HCT116 (cell line): ENCODE measurements at regions not wholly inside any gene's neighbourhood (a gene's known extent, or its start where the extent isn't known, plus 50 kb on each side); places are given as distances from the start of the nearest gene placed in this dataset.

Source experiments
- ATAC-seq: fragments of 200-7000 bp; cut with Tn5 transposase; 2 replicates; pipeline ENCODE4 v1.9.1; 2020; ENCODE audit warnings: mild to moderate bottlenecking, moderate library complexity
- BruUV-seq: library from RNA; stranded (reverse); fragments of 400-500 nt; replicated peaks from 2 replicates; lab custom pipeline; 2021; lab: Mats Ljungman, UMichigan
- CTCF ChIA-PET: fragments of 300-600 bp; sonication (Branson Sonifier 250); formaldehyde crosslinking; loops from one replicate; lab custom pipeline; 2021; ENCODE audit warnings: antibody characterized with exemption; lab: Charles Lee
- POLR2A ChIA-PET: fragments of 300-600, 350-600 bp; sonication (Branson Sonifier 250); formaldehyde crosslinking; loops from one replicate; lab custom pipeline; 2021; ENCODE audit warnings: antibody characterized with exemption; lab: Charles Lee
- RAD21 ChIA-PET, 2 experiments: fragments of 300-600 bp; sonication (Branson Sonifier 250); formaldehyde crosslinking; loops; one replicate each; lab custom pipeline; 2023; ENCODE audit warnings: low total read pairs in 2 of 2; ENCODE audit not compliant: uncharacterized antibody in 2 of 2, unreplicated experiment in 2 of 2, low non-redundant PET in 1 of 2; lab: Charles Lee
- DNase-seq: peaks from one replicate; pipeline ENCODE4 v3.0.0-alpha.2; 2010; ENCODE audit warnings: low read depth, low spot score
- H2AFZ ChIP-seq: fragments of 200-600 bp; shearing (Covaris generic), sonication (generic); 2 replicates; pipeline ENCODE4 v1.6.1; 2017; ENCODE audit warnings: low read depth, mixed run types, mixed read lengths, antibody characterized with exemption, low read length; ENCODE audit not compliant: poor library complexity, severe bottlenecking
- H3K27ac ChIP-seq: 2 replicates; pipeline ENCODE4 v1.5.1; 2012; ENCODE audit warnings: low read depth, low read length
- H3K27me3 ChIP-seq: fragments of 200-600 bp; sonication (generic); 2 replicates; pipeline ENCODE4 v1.6.1; 2016; ENCODE audit warnings: mixed run types, low read length, mixed read lengths; ENCODE audit not compliant: insufficient read depth
- H3K36me3 ChIP-seq, 2 experiments: fragments of 200-500 bp in 1 of 2; fragments of 200-600 bp in 1 of 2; sonication (Bioruptor generic) in 1 of 2; sonication (generic) in 1 of 2; 2 replicates each; pipeline versions ENCODE4 v1.5.1 to v1.6.1; 2014 to 2016; ENCODE audit warnings: low read length in 2 of 2, inconsistent platforms in 1 of 2, mixed read lengths in 1 of 2, mixed run types in 1 of 2; ENCODE audit not compliant: insufficient read depth in 2 of 2, control insufficient read depth in 1 of 2
- H3K4me1 ChIP-seq, 2 experiments: fragments of 200-600 bp in 1 of 2; sonication (generic) in 1 of 2; 2 replicates each; pipeline versions ENCODE4 v1.5.1 to v1.6.1; 2012 to 2017; ENCODE audit warnings: low read length in 2 of 2, inconsistent platforms in 1 of 2, mild to moderate bottlenecking in 1 of 2, mixed read lengths in 1 of 2, mixed run types in 1 of 2, moderate library complexity in 1 of 2; ENCODE audit not compliant: insufficient read depth in 2 of 2, control insufficient read depth in 1 of 2
- H3K4me2 ChIP-seq: fragments of 200-600 bp; sonication (generic); 2 replicates; pipeline ENCODE4 v1.6.1; 2017; ENCODE audit warnings: mixed run types, low read length, mixed read lengths
- H3K4me3 ChIP-seq, 2 experiments: fragments of 200-600 bp in 1 of 2; sonication (generic) in 1 of 2; replicated peaks in 1 of 2; 2 replicates each; pipeline ENCODE4 v1.5.1; 2011 to 2016; ENCODE audit warnings: low read length in 2 of 2, control low read depth in 1 of 2, low read depth in 1 of 2, mild to moderate bottlenecking in 1 of 2, mixed read lengths in 1 of 2, mixed run types in 1 of 2
- H3K79me2 ChIP-seq: fragments of 200-600 bp; sonication (generic); 2 replicates; pipeline ENCODE4 v1.6.1; 2017; ENCODE audit warnings: mild to moderate bottlenecking, mixed run types, low read length, moderate library complexity, mixed read lengths; ENCODE audit not compliant: insufficient read depth
- H3K9ac ChIP-seq: fragments of 200-600 bp; sonication (generic); 2 replicates; pipeline ENCODE4 v1.6.1; 2016; ENCODE audit warnings: low read length, mixed read lengths
- H3K9me2 ChIP-seq: fragments of 200-600 bp; sonication (generic), shearing (Covaris generic); 2 replicates; pipeline ENCODE4 v1.6.1; 2017; ENCODE audit warnings: mixed run types, mild to moderate bottlenecking, moderate library complexity; ENCODE audit not compliant: insufficient read depth
- H3K9me3 ChIP-seq, 2 experiments: fragments of 200-500 bp in 1 of 2; fragments of 200-600 bp in 1 of 2; sonication (Bioruptor generic) in 1 of 2; sonication (generic) in 1 of 2; 2 replicates each; pipeline ENCODE4 v1.6.1; 2014 to 2017; ENCODE audit warnings: low read length in 2 of 2, mixed read lengths in 2 of 2, inconsistent platforms in 1 of 2, low read depth in 1 of 2, mild to moderate bottlenecking in 1 of 2, mixed run types in 1 of 2, moderate library complexity in 1 of 2; ENCODE audit not compliant: control insufficient read depth in 1 of 2, insufficient read depth in 1 of 2
- H4K20me1 ChIP-seq: fragments of 200-600 bp; sonication (generic), shearing (Covaris generic); 2 replicates; pipeline ENCODE4 v1.6.1; 2017; ENCODE audit warnings: mixed run types, mild to moderate bottlenecking, moderate library complexity; ENCODE audit not compliant: insufficient read depth
- CEBPB ChIP-seq: IDR thresholded peaks from 2 replicates; pipeline ENCODE4 v1.6.1; 2012; ENCODE audit warnings: low read depth
- EGR1 ChIP-seq: IDR thresholded peaks from 2 replicates; pipeline ENCODE4 v1.6.1; 2012; ENCODE audit warnings: low read depth
- EZH2phosphoT487 ChIP-seq: fragments of 200-600 bp; IDR thresholded peaks from 2 replicates; pipeline ENCODE4 v1.6.1; 2018; ENCODE audit warnings: antibody characterized with exemption, borderline replicate concordance
- JUND ChIP-seq: IDR thresholded peaks from 2 replicates; pipeline ENCODE4 v1.6.1; 2012
- POLR2AphosphoS5 ChIP-seq: IDR thresholded peaks from 2 replicates; pipeline ENCODE4 v1.6.1; 2011; ENCODE audit warnings: mild to moderate bottlenecking, low read depth, low read length, moderate library complexity
- SP1 ChIP-seq: IDR thresholded peaks from 2 replicates; pipeline ENCODE4 v1.6.1; 2012; ENCODE audit warnings: low read depth
- SRF ChIP-seq: IDR thresholded peaks from 2 replicates; pipeline ENCODE4 v1.6.1; 2012; ENCODE audit warnings: low read depth
- TCF7L2 ChIP-seq: IDR thresholded peaks from 2 replicates; pipeline ENCODE4 v1.7.0; 2011; ENCODE audit warnings: borderline replicate concordance, inconsistent platforms; ENCODE audit not compliant: insufficient read depth, insufficient read length; ENCODE audit errors: extremely low read depth
- YY1 ChIP-seq: IDR thresholded peaks from 2 replicates; pipeline ENCODE4 v1.6.1; 2011; ENCODE audit warnings: low read length, low read depth, moderate library complexity, mild to moderate bottlenecking; ENCODE audit not compliant: insufficient replicate concordance; ENCODE audit errors: extremely low read depth
- ZFX ChIP-seq: fragments of 450-650 bp; IDR thresholded peaks from 2 replicates; pipeline ENCODE4 v1.6.1; 2017
- ZNF274 ChIP-seq: fragments of 200-500 bp; sonication (Bioruptor generic); IDR thresholded peaks from 2 replicates; pipeline ENCODE4 v1.6.1; 2014; ENCODE audit warnings: mild to moderate bottlenecking, low read depth, low read length, inconsistent platforms
- intact Hi-C: fragments of 100-400 bp; cut with micrococcal nuclease; formaldehyde crosslinking; loops from 2 replicates; pipeline ENCODE4 v1.10.0; 2022
- TF ChIP-seq, protein P1 (sequence below): IDR thresholded peaks from 2 replicates; pipeline ENCODE4 v1.6.1; 2012; ENCODE audit warnings: low read depth
- TF ChIP-seq, protein P2 (sequence below): IDR thresholded peaks from 2 replicates; pipeline ENCODE4 v1.6.1; 2012
- TF ChIP-seq, protein P3 (sequence below): IDR thresholded peaks from 2 replicates; pipeline ENCODE4 v1.6.1; 2012
- TF ChIP-seq, protein P4 (sequence below): IDR thresholded peaks from 2 replicates; pipeline ENCODE4 v1.6.1; 2011; ENCODE audit warnings: mild to moderate bottlenecking, low read length, moderate library complexity; ENCODE audit not compliant: insufficient replicate concordance; ENCODE audit errors: extremely low read depth
- TF ChIP-seq, protein P5 (sequence below), 3 experiments: fragments of 200-600 bp in 1 of 3; sonication (generic) in 1 of 3; IDR thresholded peaks in 2 of 3; conservative IDR thresholded peaks in 1 of 3; 2 replicates each; pipeline ENCODE4 v1.5.1; 2012 to 2017; ENCODE audit warnings: low read depth in 2 of 3, low read length in 2 of 3, antibody characterized with exemption in 1 of 3, borderline replicate concordance in 1 of 3, control low read depth in 1 of 3, mild to moderate bottlenecking in 1 of 3, mixed read lengths in 1 of 3, mixed run types in 1 of 3, moderate library complexity in 1 of 3; ENCODE audit not compliant: insufficient read depth in 1 of 3

DNA sequence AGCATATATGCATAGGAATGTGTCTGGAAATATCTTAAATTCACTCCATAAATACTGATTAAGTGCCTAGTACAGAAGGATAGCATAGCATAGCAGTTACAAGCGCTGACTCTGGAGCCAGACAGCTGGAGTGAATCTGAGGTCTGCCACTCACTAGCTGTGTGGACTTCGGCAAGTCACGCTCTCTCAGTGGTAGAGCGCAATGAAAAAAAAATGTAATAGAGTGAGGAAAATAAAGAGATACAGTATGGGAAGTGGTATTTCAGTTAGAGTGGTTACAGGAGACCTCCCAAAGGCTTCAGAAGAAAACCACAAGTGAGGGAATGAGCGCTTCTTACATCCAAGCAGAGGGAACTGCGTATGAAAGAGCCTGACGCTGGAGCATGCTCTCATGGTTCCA, 338.9 kb upstream of the PRMT6 start:
- H2AFZ ChIP-seq = no peak overlapping the region
- H3K9ac ChIP-seq = no peak overlapping the region
- no peaks in the 10 kb centered on the region for H3K4me1 ChIP-seq
- no TSS peak for BruUV-seq
- no peaks in the 10 kb centered on the region for H3K79me2 ChIP-seq
- H3K27me3 ChIP-seq = no peaks in the 10 kb centered on the region
- peaks cover 18 to 30% of the 10 kb centered on the region in 2 experiments; a peak in 2 of 4 replicates for H3K9me3 ChIP-seq
- no peak overlapping the region for H3K4me3 ChIP-seq
- no peak for DNase-seq
- RAD21 ChIA-PET = no interaction called here
- TF ChIP-seq ZNF274 = no peak
- TF ChIP-seq, protein P1, sequence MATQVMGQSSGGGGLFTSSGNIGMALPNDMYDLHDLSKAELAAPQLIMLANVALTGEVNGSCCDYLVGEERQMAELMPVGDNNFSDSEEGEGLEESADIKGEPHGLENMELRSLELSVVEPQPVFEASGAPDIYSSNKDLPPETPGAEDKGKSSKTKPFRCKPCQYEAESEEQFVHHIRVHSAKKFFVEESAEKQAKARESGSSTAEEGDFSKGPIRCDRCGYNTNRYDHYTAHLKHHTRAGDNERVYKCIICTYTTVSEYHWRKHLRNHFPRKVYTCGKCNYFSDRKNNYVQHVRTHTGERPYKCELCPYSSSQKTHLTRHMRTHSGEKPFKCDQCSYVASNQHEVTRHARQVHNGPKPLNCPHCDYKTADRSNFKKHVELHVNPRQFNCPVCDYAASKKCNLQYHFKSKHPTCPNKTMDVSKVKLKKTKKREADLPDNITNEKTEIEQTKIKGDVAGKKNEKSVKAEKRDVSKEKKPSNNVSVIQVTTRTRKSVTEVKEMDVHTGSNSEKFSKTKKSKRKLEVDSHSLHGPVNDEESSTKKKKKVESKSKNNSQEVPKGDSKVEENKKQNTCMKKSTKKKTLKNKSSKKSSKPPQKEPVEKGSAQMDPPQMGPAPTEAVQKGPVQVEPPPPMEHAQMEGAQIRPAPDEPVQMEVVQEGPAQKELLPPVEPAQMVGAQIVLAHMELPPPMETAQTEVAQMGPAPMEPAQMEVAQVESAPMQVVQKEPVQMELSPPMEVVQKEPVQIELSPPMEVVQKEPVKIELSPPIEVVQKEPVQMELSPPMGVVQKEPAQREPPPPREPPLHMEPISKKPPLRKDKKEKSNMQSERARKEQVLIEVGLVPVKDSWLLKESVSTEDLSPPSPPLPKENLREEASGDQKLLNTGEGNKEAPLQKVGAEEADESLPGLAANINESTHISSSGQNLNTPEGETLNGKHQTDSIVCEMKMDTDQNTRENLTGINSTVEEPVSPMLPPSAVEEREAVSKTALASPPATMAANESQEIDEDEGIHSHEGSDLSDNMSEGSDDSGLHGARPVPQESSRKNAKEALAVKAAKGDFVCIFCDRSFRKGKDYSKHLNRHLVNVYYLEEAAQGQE = no peak
- TF ChIP-seq JUND = no peak
- TF ChIP-seq, protein P2, sequence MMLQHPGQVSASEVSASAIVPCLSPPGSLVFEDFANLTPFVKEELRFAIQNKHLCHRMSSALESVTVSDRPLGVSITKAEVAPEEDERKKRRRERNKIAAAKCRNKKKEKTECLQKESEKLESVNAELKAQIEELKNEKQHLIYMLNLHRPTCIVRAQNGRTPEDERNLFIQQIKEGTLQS = no peak
- no peak for TF ChIP-seq EGR1
- TF ChIP-seq, protein P3, sequence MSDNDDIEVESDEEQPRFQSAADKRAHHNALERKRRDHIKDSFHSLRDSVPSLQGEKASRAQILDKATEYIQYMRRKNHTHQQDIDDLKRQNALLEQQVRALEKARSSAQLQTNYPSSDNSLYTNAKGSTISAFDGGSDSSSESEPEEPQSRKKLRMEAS = no peak
- TF ChIP-seq, protein P4, sequence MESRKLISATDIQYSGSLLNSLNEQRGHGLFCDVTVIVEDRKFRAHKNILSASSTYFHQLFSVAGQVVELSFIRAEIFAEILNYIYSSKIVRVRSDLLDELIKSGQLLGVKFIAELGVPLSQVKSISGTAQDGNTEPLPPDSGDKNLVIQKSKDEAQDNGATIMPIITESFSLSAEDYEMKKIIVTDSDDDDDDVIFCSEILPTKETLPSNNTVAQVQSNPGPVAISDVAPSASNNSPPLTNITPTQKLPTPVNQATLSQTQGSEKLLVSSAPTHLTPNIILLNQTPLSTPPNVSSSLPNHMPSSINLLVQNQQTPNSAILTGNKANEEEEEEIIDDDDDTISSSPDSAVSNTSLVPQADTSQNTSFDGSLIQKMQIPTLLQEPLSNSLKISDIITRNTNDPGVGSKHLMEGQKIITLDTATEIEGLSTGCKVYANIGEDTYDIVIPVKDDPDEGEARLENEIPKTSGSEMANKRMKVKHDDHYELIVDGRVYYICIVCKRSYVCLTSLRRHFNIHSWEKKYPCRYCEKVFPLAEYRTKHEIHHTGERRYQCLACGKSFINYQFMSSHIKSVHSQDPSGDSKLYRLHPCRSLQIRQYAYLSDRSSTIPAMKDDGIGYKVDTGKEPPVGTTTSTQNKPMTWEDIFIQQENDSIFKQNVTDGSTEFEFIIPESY = no peak
- no peak for TF ChIP-seq POLR2AphosphoS5
- no peak for TF ChIP-seq YY1
- TF ChIP-seq, protein P5, sequence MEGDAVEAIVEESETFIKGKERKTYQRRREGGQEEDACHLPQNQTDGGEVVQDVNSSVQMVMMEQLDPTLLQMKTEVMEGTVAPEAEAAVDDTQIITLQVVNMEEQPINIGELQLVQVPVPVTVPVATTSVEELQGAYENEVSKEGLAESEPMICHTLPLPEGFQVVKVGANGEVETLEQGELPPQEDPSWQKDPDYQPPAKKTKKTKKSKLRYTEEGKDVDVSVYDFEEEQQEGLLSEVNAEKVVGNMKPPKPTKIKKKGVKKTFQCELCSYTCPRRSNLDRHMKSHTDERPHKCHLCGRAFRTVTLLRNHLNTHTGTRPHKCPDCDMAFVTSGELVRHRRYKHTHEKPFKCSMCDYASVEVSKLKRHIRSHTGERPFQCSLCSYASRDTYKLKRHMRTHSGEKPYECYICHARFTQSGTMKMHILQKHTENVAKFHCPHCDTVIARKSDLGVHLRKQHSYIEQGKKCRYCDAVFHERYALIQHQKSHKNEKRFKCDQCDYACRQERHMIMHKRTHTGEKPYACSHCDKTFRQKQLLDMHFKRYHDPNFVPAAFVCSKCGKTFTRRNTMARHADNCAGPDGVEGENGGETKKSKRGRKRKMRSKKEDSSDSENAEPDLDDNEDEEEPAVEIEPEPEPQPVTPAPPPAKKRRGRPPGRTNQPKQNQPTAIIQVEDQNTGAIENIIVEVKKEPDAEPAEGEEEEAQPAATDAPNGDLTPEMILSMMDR (IDR thresholded peaks at IDR 0.05 in 2 of 3, conservative IDR thresholded peaks at IDR 0.05 in 1 of 3; ENCODE audit: borderline replicate concordance in 1 of 3, insufficient read depth in 1 of 3, low read depth in 2 of 3, low read length in 2 of 3) = no peak
- TF ChIP-seq SRF = no peak
- TF ChIP-seq CEBPB = no peak
- TF ChIP-seq ZFX = no peak
- no peak for TF ChIP-seq TCF7L2
- TF ChIP-seq EZH2phosphoT487 = no peak
- no peak for TF ChIP-seq SP1
- TF ChIP-seq, all 23 proteins: peak for 0
- Histone ChIP-seq H3K36me3 (no peaks in the 10 kb centered on the region), H3K27ac (no peak overlapping the region), H4K20me1 (no peaks in the 10 kb centered on the region), H3K9me2 (no peaks in the 10 kb centered on the region), H3K4me2 (no peak overlapping the region)
- ChIA-PET POLR2A (no interaction called here), CTCF (no interaction called here)
- no peak for ATAC-seq
- intact Hi-C loops = no loop called here
